Muscle of leg (tissue), 3 donors: ENCODE measurements at regions not wholly inside any gene's neighbourhood (a gene's known extent, or its start where the extent isn't known, plus 50 kb on each side); places are given as distances from the start of the nearest gene placed in this dataset.

ENCODE experiments used
- DNase-seq: peaks from one replicate; pipeline ENCODE4 v3.0.0; 2013
- H3K27ac ChIP-seq: one replicate; pipeline ENCODE4 v1.5.1; 2013; ENCODE audit warnings: mild to moderate bottlenecking, low read length, control low read depth
- H3K27me3 ChIP-seq: one replicate; pipeline ENCODE4 v1.6.1; 2013; ENCODE audit warnings: low read length; ENCODE audit not compliant: control insufficient read depth, insufficient read depth
- H3K36me3 ChIP-seq: one replicate; pipeline ENCODE4 v1.6.1; 2013; ENCODE audit warnings: low read length; ENCODE audit not compliant: control insufficient read depth, insufficient read depth
- H3K4me1 ChIP-seq: one replicate; pipeline ENCODE4 v1.6.1; 2013; ENCODE audit warnings: low read length; ENCODE audit not compliant: control insufficient read depth, insufficient read depth
- H3K4me3 ChIP-seq: one replicate; pipeline ENCODE4 v1.5.1; 2013; ENCODE audit warnings: low read length, control low read depth
- H3K9me3 ChIP-seq: replicated peaks from 2 replicates; pipeline ENCODE4 v1.6.1; 2013; ENCODE audit warnings: low read depth, low read length; ENCODE audit not compliant: control insufficient read depth
- WGBS: methylation state at CpG from one replicate; pipeline ENCODE4 v1.1.5; 2013; ENCODE audit warnings: missing lambda C conversion rate; ENCODE audit not compliant: insufficient coverage; 5-methylcytosine and 5-hydroxymethylcytosine counted together

GRCh38 chr13:111401755-111402154, 81.3 kb downstream of the TEX29 start:
- Histone ChIP-seq H3K9me3 (no peaks in the 10 kb centered on the region), H3K27ac (no peak overlapping the region), H3K4me1 (no peaks in the 10 kb centered on the region), H3K4me3 (no peak overlapping the region), H3K36me3 (no peaks in the 10 kb centered on the region), H3K27me3 (peaks cover 19% of the 10 kb centered on the region)
- 81% methylated on average over 12 of the region's 14 CpGs for WGBS
- DNase-seq, result no peak

- no peak for DNase-seq
- Histone ChIP-seq H3K27ac (no peak overlapping the region), H3K9me3 (no peaks in the 10 kb centered on the region), H3K36me3 (no peaks in the 10 kb centered on the region), H3K27me3 (peaks cover 19% of the 10 kb centered on the region), H3K4me3 (no peak overlapping the region), H3K4me1 (peaks cover 5% of the 10 kb centered on the region)
- 90% methylated on average over 12 of the region's 15 CpGs for WGBS
Observed at GRCh38 chr13:111402441-111402840, 82.0 kb downstream of the TEX29 start.

DNA sequence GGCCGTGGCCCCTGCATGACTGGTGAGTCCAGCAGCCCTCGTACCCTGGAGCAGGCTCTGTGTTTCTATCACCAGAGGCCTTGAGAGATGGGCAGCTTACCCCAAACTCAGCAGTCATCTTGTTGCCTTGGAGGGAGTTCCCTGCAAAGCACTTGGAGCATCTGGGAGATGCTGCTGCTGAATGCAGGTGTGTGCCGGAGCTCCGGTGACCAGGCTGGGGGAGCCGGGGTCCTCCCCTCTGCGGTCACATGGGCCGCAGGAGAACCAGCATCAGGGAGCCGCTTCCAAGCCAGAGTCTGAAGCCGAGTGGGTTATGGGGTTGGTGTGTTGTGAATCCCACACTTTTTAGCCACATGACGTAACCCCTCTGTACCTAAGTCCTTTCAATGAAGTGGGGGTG, 82.8 kb downstream of the TEX29 start:
- Histone ChIP-seq H3K4me3 (no peak overlapping the region), H3K36me3 (no peaks in the 10 kb centered on the region), H3K27me3 (peaks cover 20% of the 10 kb centered on the region), H3K4me1 (peaks cover 6% of the 10 kb centered on the region), H3K9me3 (no peaks in the 10 kb centered on the region), H3K27ac (no peak overlapping the region)
- no peak for DNase-seq
- WGBS, result 85% methylated on average over 6 of the region's 10 CpGs

GRCh38 chr13:111404746-111405145, 84.3 kb downstream of the TEX29 start:
- H3K27me3 ChIP-seq, result peaks cover 28% of the 10 kb centered on the region

DNA sequence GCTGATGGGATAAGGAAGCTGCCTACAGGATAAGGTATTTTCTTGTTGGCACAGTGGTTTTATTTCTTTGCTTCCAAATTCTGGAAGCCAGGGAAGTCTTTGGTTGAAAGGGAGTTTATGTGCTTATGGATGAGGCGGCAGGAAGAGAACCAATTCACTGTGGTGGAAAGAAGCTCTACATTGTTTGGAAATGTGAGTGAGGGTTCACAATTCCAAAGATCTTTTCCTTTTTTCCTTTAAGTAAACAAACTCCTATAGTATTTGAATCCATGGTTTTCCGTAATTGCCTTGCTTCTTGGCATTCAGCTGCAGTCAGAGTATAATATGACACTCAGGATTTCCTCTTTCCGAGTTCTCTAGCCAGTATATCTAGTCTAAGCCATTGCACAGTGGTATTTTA, 86.2 kb downstream of the TEX29 start:
- Histone ChIP-seq H3K27me3 (peaks cover 40% of the 10 kb centered on the region), H3K4me1 (peaks cover 6% of the 10 kb centered on the region), H3K4me3 (no peak overlapping the region), H3K9me3 (no peaks in the 10 kb centered on the region), H3K27ac (no peak overlapping the region), H3K36me3 (no peaks in the 10 kb centered on the region)
- WGBS, result no CpG with 5 or more reads among the region's 3 CpGs
- DNase-seq, result peak; percentile 13

More at GRCh38 chr13:111404746-111405145, 84.3 kb downstream of the TEX29 start:
- DNase-seq, result no peak
- Histone ChIP-seq H3K4me3 (no peak overlapping the region), H3K9me3 (no peaks in the 10 kb centered on the region), H3K27ac (no peak overlapping the region), H3K4me1 (peaks cover 6% of the 10 kb centered on the region), H3K36me3 (no peaks in the 10 kb centered on the region)
- 87% methylated on average over 9 of the region's 12 CpGs for WGBS

DNA sequence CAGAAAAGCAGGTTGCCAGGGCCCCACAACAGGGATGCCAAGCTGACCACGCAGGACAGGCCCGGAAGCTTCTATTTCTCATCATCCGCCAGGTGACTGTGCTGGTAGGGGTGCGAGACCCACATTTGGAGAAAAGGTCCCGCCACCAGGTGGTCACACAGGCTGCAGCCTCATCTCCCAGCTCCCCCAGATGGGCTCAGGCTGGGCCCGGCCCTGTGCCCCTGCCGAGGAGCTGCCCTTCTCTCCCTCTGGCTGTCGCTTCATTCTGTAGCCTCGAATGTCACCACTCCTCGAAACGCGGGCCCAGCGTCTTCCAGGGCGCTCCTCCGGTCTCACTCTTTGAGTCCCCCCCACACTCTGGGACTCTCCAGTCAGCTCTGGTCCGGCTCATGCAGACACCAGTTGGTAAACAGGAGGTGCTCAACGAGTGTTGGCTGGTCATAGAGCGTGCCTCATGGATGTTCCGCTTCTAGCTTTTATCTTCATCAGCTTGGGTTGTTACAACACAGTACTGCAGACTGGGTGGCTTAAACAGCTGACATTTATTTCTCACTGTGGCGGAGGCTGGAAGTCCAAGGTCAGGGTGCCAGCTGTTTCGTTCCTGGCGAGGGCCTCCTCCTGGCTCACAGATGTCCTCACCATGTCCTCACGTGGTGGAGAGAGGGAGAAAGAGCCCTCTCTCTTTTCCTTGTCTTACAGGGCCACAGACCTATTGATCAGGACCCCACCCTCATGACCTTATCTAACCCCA, 87.1 kb downstream of the TEX29 start:
- Histone ChIP-seq H3K27ac (no peak overlapping the region), H3K4me1 (peaks cover 6% of the 10 kb centered on the region), H3K27me3 (peaks cover 49% of the 10 kb centered on the region), H3K36me3 (no peaks in the 10 kb centered on the region), H3K4me3 (no peak overlapping the region), H3K9me3 (no peaks in the 10 kb centered on the region)
- WGBS, result 89% methylated on average over 19 of the region's 23 CpGs
- peak; percentile 16 for DNase-seq

GRCh38 chr13:111409413-111409812, 89.0 kb downstream of the TEX29 start:
- no peak overlapping the region for H3K27ac ChIP-seq
- no peak for DNase-seq
- H3K4me1 ChIP-seq, result peaks cover 6% of the 10 kb centered on the region
- peaks cover 59% of the 10 kb centered on the region for H3K27me3 ChIP-seq
- whole genome bisulfite sequencing, result 76% methylated on average over 9 of the region's 10 CpGs
- no peaks in the 10 kb centered on the region for H3K9me3 ChIP-seq
- no peak overlapping the region for H3K4me3 ChIP-seq
- H3K36me3 ChIP-seq, result no peaks in the 10 kb centered on the region

DNA sequence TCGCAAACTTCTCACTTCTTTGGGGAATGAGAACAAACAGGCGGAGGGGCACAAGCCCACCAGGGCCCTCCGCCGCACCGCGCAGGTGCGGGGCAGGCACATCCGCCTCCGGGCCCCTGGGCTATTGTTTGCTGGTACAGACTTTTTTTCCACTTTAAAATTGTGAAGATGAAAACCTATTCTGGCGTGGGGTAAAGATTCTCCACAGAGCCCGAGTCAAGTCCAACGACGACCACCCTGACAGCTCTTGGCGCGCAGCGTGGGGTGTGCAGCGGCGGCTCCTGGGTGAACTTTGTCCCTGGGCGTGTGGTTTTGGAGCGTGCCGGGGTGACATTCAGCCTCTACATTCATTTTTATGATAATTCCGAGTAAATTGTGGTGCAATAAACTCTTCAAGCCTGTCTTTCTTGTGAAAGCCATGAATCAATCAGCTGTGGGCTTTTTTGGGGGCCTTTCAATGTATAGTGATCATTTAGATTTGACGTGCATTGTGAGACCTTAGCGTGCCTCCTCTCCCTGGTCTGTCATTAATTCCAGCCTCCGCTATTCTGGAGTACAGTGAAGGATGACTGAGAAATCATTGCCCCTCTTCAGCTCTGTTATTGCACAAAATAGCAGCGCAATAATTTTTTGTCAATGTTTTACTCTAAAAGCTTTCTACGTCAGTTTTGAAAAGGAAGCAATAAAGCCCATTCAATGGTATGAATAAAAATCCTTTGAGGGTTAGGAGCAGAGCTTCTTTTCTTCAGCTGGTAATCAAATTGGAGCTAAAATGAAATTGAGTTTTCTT, 90.0 kb downstream of the TEX29 start:
- H3K4me3 ChIP-seq, result no peak overlapping the region

DNA sequence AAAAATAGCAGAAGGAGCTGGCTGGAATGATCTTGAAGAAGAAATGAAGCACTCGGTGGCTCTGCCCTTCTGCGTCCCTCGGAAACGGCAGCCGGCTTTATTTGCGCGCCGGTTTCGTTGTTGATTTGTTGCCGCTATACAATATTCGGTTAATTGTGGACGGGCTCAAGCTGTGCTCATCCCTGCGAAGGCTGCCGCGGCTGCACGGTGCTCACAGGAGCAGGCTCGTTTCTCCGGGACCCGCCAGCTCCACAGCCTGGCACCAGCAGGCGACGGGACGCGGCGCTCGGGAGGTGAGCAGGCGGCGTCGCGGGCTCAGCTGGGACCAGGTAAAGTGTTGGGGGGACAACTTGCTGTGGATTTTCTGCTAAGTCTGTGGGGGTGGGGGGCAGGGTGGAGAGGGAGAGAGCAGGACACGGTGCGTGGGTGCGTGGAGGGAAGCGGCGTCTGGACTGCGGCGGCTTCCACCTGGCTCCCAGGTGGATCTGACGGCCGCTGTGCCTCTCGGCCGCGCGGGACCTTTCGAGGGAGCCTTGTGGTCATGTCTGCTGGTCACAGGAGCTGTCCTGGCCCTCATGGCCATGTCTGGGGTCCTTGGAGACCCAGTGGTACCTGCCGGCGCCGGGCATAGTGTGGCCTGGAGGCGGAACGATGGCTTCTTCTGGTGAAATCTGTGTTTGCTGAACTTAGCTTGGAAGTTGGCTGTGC, 90.9 kb downstream of the TEX29 start:
- WGBS, result 38% methylated on average over 48 of the region's 48 CpGs
- no peak overlapping the region for H3K27ac ChIP-seq
- no peak for DNase-seq
- no peaks in the 10 kb centered on the region for H3K9me3 ChIP-seq
- no peak overlapping the region for H3K4me3 ChIP-seq
- H3K4me1 ChIP-seq, result peaks cover 6% of the 10 kb centered on the region
- peaks cover 50% of the 10 kb centered on the region for H3K27me3 ChIP-seq
- H3K36me3 ChIP-seq, result no peaks in the 10 kb centered on the region

More for the DNA sequence above, 90.0 kb downstream of the TEX29 start:
- Histone ChIP-seq H3K4me1 (peaks cover 6% of the 10 kb centered on the region), H3K36me3 (no peaks in the 10 kb centered on the region), H3K27me3 (peaks cover 52% of the 10 kb centered on the region), H3K9me3 (no peaks in the 10 kb centered on the region), H3K27ac (no peak overlapping the region)
- no peak for DNase-seq
- 71% methylated on average over 13 of the region's 27 CpGs for WGBS
